GM21737 (cell line): ENCODE measurements at regions not wholly inside any gene's neighbourhood (a gene's known extent, or its start where the extent isn't known, plus 50 kb on each side); places are given as distances from the start of the nearest gene placed in this dataset.

Experiments
- ATAC-seq: cut with Tn5 transposase; IDR thresholded peaks from one replicate; pipeline ENCODE4 v1.9.1; 2021; ENCODE audit warnings: mild to moderate bottlenecking, moderate library complexity; ENCODE audit not compliant: unreplicated experiment

GRCh38 chr1:162924179-162924578 lies 63.2 kb upstream of the CCDC190 start:
- ATAC-seq = no peak

- no peak for ATAC-seq
Observed at GRCh38 chr1:162922201-162922600, 61.2 kb upstream of the CCDC190 start.

- no peak for ATAC-seq
Observed at GRCh38 chr1:162921311-162921710, 60.3 kb upstream of the CCDC190 start.

- no peak for ATAC-seq
Observed at GRCh38 chr1:162919034-162919433, 58.1 kb upstream of the CCDC190 start.

GRCh38 chr1:162918151-162918754 lies 57.3 kb upstream of the CCDC190 start:
- ATAC-seq = no peak

- ATAC-seq = no peak
Observed at GRCh38 chr1:162916821-162917613, 56.0 kb upstream of the CCDC190 start.

GRCh38 chr1:162916407-162916806 lies 55.4 kb upstream of the CCDC190 start:
- ATAC-seq = no peak

- no peak for ATAC-seq
Observed at GRCh38 chr1:162914601-162915000, 53.6 kb upstream of the CCDC190 start.

GRCh38 chr1:162913345-162913744 lies 52.4 kb upstream of the CCDC190 start:
- ATAC-seq = no peak

- no peak for ATAC-seq
Observed at GRCh38 chr1:162912061-162912667, 51.2 kb upstream of the CCDC190 start.
